ENCODE measurements at regions not wholly inside any gene's neighbourhood (a gene's known extent, or its start where the extent isn't known, plus 50 kb on each side); places are given as distances from the start of the nearest gene placed in this dataset.

DNA sequence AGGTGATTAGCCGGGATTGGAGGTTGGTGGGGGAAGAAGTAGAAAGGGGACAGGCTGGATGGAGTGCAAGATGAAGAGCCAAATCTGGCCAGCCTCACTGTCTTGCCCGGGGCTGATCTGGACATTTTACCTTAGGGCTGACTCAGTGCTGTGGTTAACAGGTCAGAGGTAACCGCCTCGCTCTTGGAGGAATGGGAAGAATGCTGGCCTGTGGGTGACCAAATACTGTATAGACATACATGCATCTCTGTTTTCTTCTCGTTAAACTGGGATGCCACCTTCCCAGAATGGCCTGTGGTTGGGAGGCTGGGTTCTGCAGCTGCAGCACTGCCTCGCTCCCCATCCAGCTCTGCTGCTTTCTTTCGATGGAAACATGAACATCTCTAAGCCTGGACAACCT lies 120.0 kb downstream of the SEC23IP start:
- TF ChIP-seq, protein P1, sequence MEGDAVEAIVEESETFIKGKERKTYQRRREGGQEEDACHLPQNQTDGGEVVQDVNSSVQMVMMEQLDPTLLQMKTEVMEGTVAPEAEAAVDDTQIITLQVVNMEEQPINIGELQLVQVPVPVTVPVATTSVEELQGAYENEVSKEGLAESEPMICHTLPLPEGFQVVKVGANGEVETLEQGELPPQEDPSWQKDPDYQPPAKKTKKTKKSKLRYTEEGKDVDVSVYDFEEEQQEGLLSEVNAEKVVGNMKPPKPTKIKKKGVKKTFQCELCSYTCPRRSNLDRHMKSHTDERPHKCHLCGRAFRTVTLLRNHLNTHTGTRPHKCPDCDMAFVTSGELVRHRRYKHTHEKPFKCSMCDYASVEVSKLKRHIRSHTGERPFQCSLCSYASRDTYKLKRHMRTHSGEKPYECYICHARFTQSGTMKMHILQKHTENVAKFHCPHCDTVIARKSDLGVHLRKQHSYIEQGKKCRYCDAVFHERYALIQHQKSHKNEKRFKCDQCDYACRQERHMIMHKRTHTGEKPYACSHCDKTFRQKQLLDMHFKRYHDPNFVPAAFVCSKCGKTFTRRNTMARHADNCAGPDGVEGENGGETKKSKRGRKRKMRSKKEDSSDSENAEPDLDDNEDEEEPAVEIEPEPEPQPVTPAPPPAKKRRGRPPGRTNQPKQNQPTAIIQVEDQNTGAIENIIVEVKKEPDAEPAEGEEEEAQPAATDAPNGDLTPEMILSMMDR (IDR thresholded peaks at IDR 0.05): no peak
- TF ChIP-seq SIN3A (IDR thresholded peaks at IDR 0.05; ENCODE audit: borderline replicate concordance, insufficient read depth, low read depth, low read length) (no peak), TCF7L2 (IDR thresholded peaks at IDR 0.05; ENCODE audit: low read depth, low read length) (no peak)
- TF ChIP-seq, protein P2, sequence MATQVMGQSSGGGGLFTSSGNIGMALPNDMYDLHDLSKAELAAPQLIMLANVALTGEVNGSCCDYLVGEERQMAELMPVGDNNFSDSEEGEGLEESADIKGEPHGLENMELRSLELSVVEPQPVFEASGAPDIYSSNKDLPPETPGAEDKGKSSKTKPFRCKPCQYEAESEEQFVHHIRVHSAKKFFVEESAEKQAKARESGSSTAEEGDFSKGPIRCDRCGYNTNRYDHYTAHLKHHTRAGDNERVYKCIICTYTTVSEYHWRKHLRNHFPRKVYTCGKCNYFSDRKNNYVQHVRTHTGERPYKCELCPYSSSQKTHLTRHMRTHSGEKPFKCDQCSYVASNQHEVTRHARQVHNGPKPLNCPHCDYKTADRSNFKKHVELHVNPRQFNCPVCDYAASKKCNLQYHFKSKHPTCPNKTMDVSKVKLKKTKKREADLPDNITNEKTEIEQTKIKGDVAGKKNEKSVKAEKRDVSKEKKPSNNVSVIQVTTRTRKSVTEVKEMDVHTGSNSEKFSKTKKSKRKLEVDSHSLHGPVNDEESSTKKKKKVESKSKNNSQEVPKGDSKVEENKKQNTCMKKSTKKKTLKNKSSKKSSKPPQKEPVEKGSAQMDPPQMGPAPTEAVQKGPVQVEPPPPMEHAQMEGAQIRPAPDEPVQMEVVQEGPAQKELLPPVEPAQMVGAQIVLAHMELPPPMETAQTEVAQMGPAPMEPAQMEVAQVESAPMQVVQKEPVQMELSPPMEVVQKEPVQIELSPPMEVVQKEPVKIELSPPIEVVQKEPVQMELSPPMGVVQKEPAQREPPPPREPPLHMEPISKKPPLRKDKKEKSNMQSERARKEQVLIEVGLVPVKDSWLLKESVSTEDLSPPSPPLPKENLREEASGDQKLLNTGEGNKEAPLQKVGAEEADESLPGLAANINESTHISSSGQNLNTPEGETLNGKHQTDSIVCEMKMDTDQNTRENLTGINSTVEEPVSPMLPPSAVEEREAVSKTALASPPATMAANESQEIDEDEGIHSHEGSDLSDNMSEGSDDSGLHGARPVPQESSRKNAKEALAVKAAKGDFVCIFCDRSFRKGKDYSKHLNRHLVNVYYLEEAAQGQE (IDR thresholded peaks at IDR 0.05; ENCODE audit: insufficient read depth in 1 of 2, low read depth in 2 of 2, low read length in 1 of 2): no peak
